ENCODE measurements at regions not wholly inside any gene's neighbourhood (a gene's known extent, or its start where the extent isn't known, plus 50 kb on each side); places are given as distances from the start of the nearest gene placed in this dataset.

DNA sequence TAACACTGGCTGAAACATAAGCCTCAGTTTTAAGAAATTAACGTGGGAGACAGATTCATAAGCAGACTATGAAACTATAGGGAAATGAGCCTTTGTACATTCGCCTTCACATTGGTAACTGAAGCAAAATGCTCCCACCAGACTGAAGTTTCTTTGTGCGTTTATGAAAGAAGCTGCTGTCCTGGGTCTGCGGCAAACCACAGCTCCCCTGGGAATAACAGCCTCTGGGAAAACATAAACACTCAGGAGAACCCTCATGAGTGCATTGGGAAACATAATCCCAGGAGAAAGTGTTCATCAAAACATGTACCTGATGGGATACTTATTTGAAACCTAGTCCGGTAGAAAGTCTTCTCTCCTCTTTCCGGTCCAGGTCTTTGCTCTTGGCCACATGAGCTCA lies 193.1 kb upstream of the LARGE1 start:
- H3K9ac ChIP-seq (ENCODE audit: control insufficient read depth, extremely low read depth, insufficient read depth, low read length) = no peak overlapping the region
- no peaks in the 10 kb centered on the region for H3K9me3 ChIP-seq (ENCODE audit: control insufficient read depth, low read depth, low read length)
- no peak overlapping the region for H3K4me2 ChIP-seq (ENCODE audit: control insufficient read depth, extremely low read depth, insufficient read depth, low read depth, low read length)
- no peak for TF ChIP-seq EZH2 (IDR thresholded peaks at IDR 0.05; ENCODE audit: low read length)
- TF ChIP-seq, protein P1, sequence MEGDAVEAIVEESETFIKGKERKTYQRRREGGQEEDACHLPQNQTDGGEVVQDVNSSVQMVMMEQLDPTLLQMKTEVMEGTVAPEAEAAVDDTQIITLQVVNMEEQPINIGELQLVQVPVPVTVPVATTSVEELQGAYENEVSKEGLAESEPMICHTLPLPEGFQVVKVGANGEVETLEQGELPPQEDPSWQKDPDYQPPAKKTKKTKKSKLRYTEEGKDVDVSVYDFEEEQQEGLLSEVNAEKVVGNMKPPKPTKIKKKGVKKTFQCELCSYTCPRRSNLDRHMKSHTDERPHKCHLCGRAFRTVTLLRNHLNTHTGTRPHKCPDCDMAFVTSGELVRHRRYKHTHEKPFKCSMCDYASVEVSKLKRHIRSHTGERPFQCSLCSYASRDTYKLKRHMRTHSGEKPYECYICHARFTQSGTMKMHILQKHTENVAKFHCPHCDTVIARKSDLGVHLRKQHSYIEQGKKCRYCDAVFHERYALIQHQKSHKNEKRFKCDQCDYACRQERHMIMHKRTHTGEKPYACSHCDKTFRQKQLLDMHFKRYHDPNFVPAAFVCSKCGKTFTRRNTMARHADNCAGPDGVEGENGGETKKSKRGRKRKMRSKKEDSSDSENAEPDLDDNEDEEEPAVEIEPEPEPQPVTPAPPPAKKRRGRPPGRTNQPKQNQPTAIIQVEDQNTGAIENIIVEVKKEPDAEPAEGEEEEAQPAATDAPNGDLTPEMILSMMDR (optimal IDR thresholded peaks at IDR 0.05 in 1 of 3, IDR thresholded peaks at IDR 0.05 in 1 of 3, conservative IDR thresholded peaks at IDR 0.05 in 1 of 3; ENCODE audit: extremely low read depth in 1 of 3, insufficient read depth in 2 of 3, low read length in 3 of 3) = no peak
- H3K4me1 ChIP-seq (ENCODE audit: control insufficient read depth, extremely low read depth, insufficient read depth, low read length) = no peaks in the 10 kb centered on the region
- H3K79me2 ChIP-seq (ENCODE audit: control insufficient read depth, insufficient read depth, low read length) = no peaks in the 10 kb centered on the region
- no peak overlapping the region for H2AFZ ChIP-seq (ENCODE audit: control insufficient read depth, low read length)
- dilution Hi-C loops (cut with MboI; ENCODE audit: extremely low pct_ligation_motif_present, low sequenced_read_pairs) = no loop called here
- H3K36me3 ChIP-seq (ENCODE audit: control insufficient read depth in 2 of 2, extremely low read depth in 1 of 2, insufficient read depth in 2 of 2, low read length in 2 of 2) = no peaks in the 10 kb centered on the region
- H4K20me1 ChIP-seq (ENCODE audit: control insufficient read depth, extremely low read depth, insufficient read depth, low read length) = no peaks in the 10 kb centered on the region
- DNase-seq (ENCODE audit: low read depth, low spot score) (no peak), FAIRE-seq (no peak)
- H3K4me3 ChIP-seq (ENCODE audit: control insufficient read depth in 2 of 3, extremely low read depth in 1 of 3, insufficient read depth in 2 of 3, low read depth in 1 of 3, low read length in 3 of 3) = no peak overlapping the region
- no peak overlapping the region for H3K27ac ChIP-seq (ENCODE audit: control insufficient read depth, insufficient read depth, low read length)
- no peaks in the 10 kb centered on the region for H3K27me3 ChIP-seq (ENCODE audit: control insufficient read depth, extremely low read depth, insufficient read depth, low read length)
- H3K9me1 ChIP-seq (ENCODE audit: control insufficient read depth, extremely low read depth, insufficient read depth, low read length) = no peaks in the 10 kb centered on the region

DNA sequence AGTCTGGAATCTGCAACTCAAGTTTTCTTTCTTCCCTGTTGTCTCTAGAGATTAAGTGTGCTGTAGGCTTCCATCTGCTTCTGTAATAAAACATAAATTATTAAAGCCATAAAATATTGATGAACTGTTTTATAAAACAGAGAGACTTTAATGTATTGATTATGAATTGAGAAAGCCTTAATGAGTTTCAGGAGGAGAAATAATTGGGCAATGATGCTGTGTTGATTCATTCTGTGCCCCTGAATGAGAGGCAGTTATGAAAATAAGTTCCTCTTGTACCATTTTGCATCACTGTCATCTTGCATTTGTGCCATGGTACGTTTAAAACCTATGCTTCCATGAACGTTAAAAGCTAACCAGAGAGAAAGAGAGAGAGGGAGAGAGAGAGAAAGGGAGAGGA lies 194.1 kb upstream of the LARGE1 start:
- H3K36me3 ChIP-seq (ENCODE audit: control insufficient read depth in 2 of 2, extremely low read depth in 1 of 2, insufficient read depth in 2 of 2, low read length in 2 of 2) = no peaks in the 10 kb centered on the region

More for the DNA sequence above, 194.1 kb upstream of the LARGE1 start:
- DNase-seq (ENCODE audit: low read depth, low spot score) (no peak), FAIRE-seq (no peak)
- no peaks in the 10 kb centered on the region for H3K9me1 ChIP-seq (ENCODE audit: control insufficient read depth, extremely low read depth, insufficient read depth, low read length)
- H3K4me2 ChIP-seq (ENCODE audit: control insufficient read depth, extremely low read depth, insufficient read depth, low read depth, low read length) = no peak overlapping the region
- no peaks in the 10 kb centered on the region for H3K9me3 ChIP-seq (ENCODE audit: control insufficient read depth, low read depth, low read length)
- no peak overlapping the region for H2AFZ ChIP-seq (ENCODE audit: control insufficient read depth, low read length)
- TF ChIP-seq, protein P1 (optimal IDR thresholded peaks at IDR 0.05 in 1 of 3, IDR thresholded peaks at IDR 0.05 in 1 of 3, conservative IDR thresholded peaks at IDR 0.05 in 1 of 3; ENCODE audit: extremely low read depth in 1 of 3, insufficient read depth in 2 of 3, low read length in 3 of 3) = no peak
- no peak for TF ChIP-seq EZH2 (IDR thresholded peaks at IDR 0.05; ENCODE audit: low read length)
- no peak overlapping the region for H3K4me3 ChIP-seq (ENCODE audit: control insufficient read depth in 2 of 3, extremely low read depth in 1 of 3, insufficient read depth in 2 of 3, low read depth in 1 of 3, low read length in 3 of 3)
- no peak overlapping the region for H3K9ac ChIP-seq (ENCODE audit: control insufficient read depth, extremely low read depth, insufficient read depth, low read length)
- H3K27ac ChIP-seq (ENCODE audit: control insufficient read depth, insufficient read depth, low read length) = no peak overlapping the region
- dilution Hi-C loops (cut with MboI; ENCODE audit: extremely low pct_ligation_motif_present, low sequenced_read_pairs) = no loop called here
- no peaks in the 10 kb centered on the region for H3K4me1 ChIP-seq (ENCODE audit: control insufficient read depth, extremely low read depth, insufficient read depth, low read length)
- no peaks in the 10 kb centered on the region for H4K20me1 ChIP-seq (ENCODE audit: control insufficient read depth, extremely low read depth, insufficient read depth, low read length)
- H3K27me3 ChIP-seq (ENCODE audit: control insufficient read depth, extremely low read depth, insufficient read depth, low read length) = no peaks in the 10 kb centered on the region
- no peaks in the 10 kb centered on the region for H3K79me2 ChIP-seq (ENCODE audit: control insufficient read depth, insufficient read depth, low read length)

Data from keratinocyte (primary cell).